PC-3 (cell line): ENCODE measurements at regions not wholly inside any gene's neighbourhood (a gene's known extent, or its start where the extent isn't known, plus 50 kb on each side); places are given as distances from the start of the nearest gene placed in this dataset.

Experiments
- ATAC-seq: fragments of 200-7000 bp; cut with Tn5 transposase; 2 replicates; pipeline ENCODE4 v1.9.1; 2020; ENCODE audit warnings: mild to moderate bottlenecking, moderate library complexity
- BruUV-seq: library from RNA; stranded (reverse); fragments of 400-500 nt; replicated peaks from 2 replicates; lab custom pipeline; 2021; lab: Mats Ljungman, UMichigan
- CTCF ChIA-PET: fragments of 300-600 bp; sonication (Branson Sonifier 250); formaldehyde crosslinking; loops from one replicate; lab custom pipeline; 2022; ENCODE audit warnings: antibody characterized with exemption; lab: Charles Lee
- POLR2A ChIA-PET: fragments of 300-600 bp; sonication (Branson Sonifier 250); formaldehyde crosslinking; loops from one replicate; lab custom pipeline; 2022; ENCODE audit warnings: antibody characterized with exemption; ENCODE audit not compliant: unreplicated experiment; lab: Charles Lee
- DNase-seq: peaks from one replicate; pipeline ENCODE4 v3.0.0-alpha.2; 2015
- H2AFZ ChIP-seq: fragments of 300-600 bp; sonication (generic); 2 replicates; pipeline ENCODE4 v1.6.0; 2016; ENCODE audit warnings: antibody characterized with exemption, low read length
- H3F3A ChIP-seq: fragments of 300-600 bp; sonication (generic); one replicate; pipeline ENCODE4 v1.6.0; 2017; ENCODE audit warnings: antibody characterized with exemption, low read length, control low read depth, mild to moderate bottlenecking; ENCODE audit not compliant: unreplicated experiment
- H3K27ac ChIP-seq: fragments of 300-600 bp; sonication (generic); 2 replicates; pipeline ENCODE4 v1.5.1; 2016; ENCODE audit warnings: mild to moderate bottlenecking, low read length
- H3K27me3 ChIP-seq: fragments of 300-600 bp; sonication (generic); 2 replicates; pipeline ENCODE4 v1.6.1; 2016; ENCODE audit warnings: low read length, mixed read lengths
- H3K36me3 ChIP-seq: fragments of 300-600 bp; sonication (generic); 2 replicates; pipeline ENCODE4 v1.6.1; 2016; ENCODE audit warnings: low read depth, mixed run types, low read length, mixed read lengths
- H3K4me1 ChIP-seq: fragments of 300-600 bp; sonication (generic); 2 replicates; pipeline ENCODE4 v1.5.1; 2016; ENCODE audit warnings: low read length; ENCODE audit not compliant: insufficient read depth
- H3K4me2 ChIP-seq: fragments of 300-600 bp; sonication (generic); 2 replicates; pipeline ENCODE4 v1.6.0; 2016; ENCODE audit warnings: low read length
- H3K4me3 ChIP-seq: fragments of 300-600 bp; sonication (generic); 2 replicates; pipeline ENCODE4 v1.5.1; 2016; ENCODE audit warnings: mild to moderate bottlenecking, low read length, mixed read lengths
- H3K79me2 ChIP-seq: fragments of 300-600 bp; sonication (generic); 2 replicates; pipeline ENCODE4 v1.6.1; 2017; ENCODE audit warnings: low read length, mixed read lengths
- H3K9ac ChIP-seq: fragments of 300-600 bp; sonication (generic); 2 replicates; pipeline ENCODE4 v1.6.0; 2016; ENCODE audit warnings: mild to moderate bottlenecking, low read length
- H3K9me2 ChIP-seq: fragments of 300-600 bp; sonication (generic); replicated peaks from 2 replicates; pipeline ENCODE4 v1.6.1; 2016; ENCODE audit warnings: mixed run types, low read length, mixed read lengths
- H3K9me3 ChIP-seq: fragments of 300-600 bp; sonication (generic); 2 replicates; pipeline ENCODE4 v1.6.1; 2016; ENCODE audit warnings: low read length, mixed read lengths
- H4K20me1 ChIP-seq: fragments of 300-600 bp; sonication (generic); 2 replicates; pipeline ENCODE4 v1.6.1; 2016; ENCODE audit warnings: low read length, mixed read lengths
- CTCF ChIP-seq: fragments of 300-600 bp; sonication (generic); conservative IDR thresholded peaks from 2 replicates; pipeline ENCODE4 v1.5.1; 2017; ENCODE audit warnings: antibody characterized with exemption, low read depth, mild to moderate bottlenecking, low read length
- EZH2 ChIP-seq: fragments of 300-600 bp; sonication (generic); IDR thresholded peaks from one replicate; pipeline ENCODE4 v1.6.1; 2017; ENCODE audit warnings: antibody characterized with exemption, mild to moderate bottlenecking, low read length; ENCODE audit not compliant: unreplicated experiment
- EZH2phosphoT487 ChIP-seq: fragments of 300-600 bp; sonication (generic); IDR thresholded peaks from 2 replicates; pipeline ENCODE4 v1.6.1; 2018; ENCODE audit warnings: mild to moderate bottlenecking, antibody characterized with exemption, low read length, borderline replicate concordance
- intact Hi-C: fragments of 100-400 bp; cut with micrococcal nuclease; formaldehyde crosslinking; loops from 2 replicates; pipeline ENCODE4 v1.9.0; 2023

- H2AFZ ChIP-seq = no peak overlapping the region
- H3K27me3 ChIP-seq = peaks cover 45% of the 10 kb centered on the region
- intact Hi-C loops = no loop called here
- no peaks in the 10 kb centered on the region for H3K79me2 ChIP-seq
- no peak overlapping the region for H3K27ac ChIP-seq
- H3K4me1 ChIP-seq = no peaks in the 10 kb centered on the region
- ATAC-seq = no peak
- no peak overlapping the region for H3K4me2 ChIP-seq
- no peak for DNase-seq
- no peaks in the 10 kb centered on the region for H4K20me1 ChIP-seq
- ChIA-PET CTCF (no interaction called here), POLR2A (no interaction called here)
- no peaks in the 10 kb centered on the region for H3K36me3 ChIP-seq
- BruUV-seq = no TSS peak
- TF ChIP-seq EZH2phosphoT487 (no peak), CTCF (no peak), EZH2 (no peak)
- H3F3A ChIP-seq = no peaks in the 10 kb centered on the region
- no peaks in the 10 kb centered on the region for H3K9me2 ChIP-seq
- no peak overlapping the region for H3K4me3 ChIP-seq
- H3K9me3 ChIP-seq = no peaks in the 10 kb centered on the region
- H3K9ac ChIP-seq = no peak overlapping the region
Observed at GRCh38 chr1:163436140-163436812, 114.5 kb downstream of the NUF2 start.

- no peak overlapping the region for H3K4me3 ChIP-seq
- H4K20me1 ChIP-seq = no peaks in the 10 kb centered on the region
- H3K9me2 ChIP-seq = no peaks in the 10 kb centered on the region
- no peak overlapping the region for H3K9ac ChIP-seq
- no peaks in the 10 kb centered on the region for H3K36me3 ChIP-seq
- H3K4me1 ChIP-seq = no peaks in the 10 kb centered on the region
- H3K9me3 ChIP-seq = no peaks in the 10 kb centered on the region
- H3K79me2 ChIP-seq = no peaks in the 10 kb centered on the region
- intact Hi-C loops = no loop called here
- no peak for TF ChIP-seq EZH2phosphoT487
- no peak for TF ChIP-seq CTCF
- no peak for TF ChIP-seq EZH2
- ChIA-PET CTCF (no interaction called here), POLR2A (no interaction called here)
- no peak for DNase-seq
- no peaks in the 10 kb centered on the region for H3F3A ChIP-seq
- no TSS peak for BruUV-seq
- no peak for ATAC-seq
- no peak overlapping the region for H2AFZ ChIP-seq
- no peak overlapping the region for H3K27ac ChIP-seq
- no peak overlapping the region for H3K4me2 ChIP-seq
- H3K27me3 ChIP-seq = peaks cover 76% of the 10 kb centered on the region
Observed at GRCh38 chr1:163439471-163439870, 117.7 kb downstream of the NUF2 start.

GRCh38 chr1:163440090-163440489, 118.3 kb downstream of the NUF2 start:
- Histone ChIP-seq H2AFZ (no peak overlapping the region), H3F3A (no peaks in the 10 kb centered on the region), H3K4me1 (no peaks in the 10 kb centered on the region), H3K27me3 (peaks cover 81% of the 10 kb centered on the region), H3K79me2 (no peaks in the 10 kb centered on the region), H3K4me2 (no peak overlapping the region), H3K9me3 (no peaks in the 10 kb centered on the region), H3K9ac (no peak overlapping the region), H3K9me2 (no peaks in the 10 kb centered on the region), H3K4me3 (no peak overlapping the region), H4K20me1 (no peaks in the 10 kb centered on the region), H3K36me3 (no peaks in the 10 kb centered on the region), H3K27ac (no peak overlapping the region)
- intact Hi-C loops = no loop called here
- TF ChIP-seq CTCF (no peak), EZH2 (no peak), EZH2phosphoT487 (no peak)
- DNase-seq (no peak), ATAC-seq (no peak)
- ChIA-PET POLR2A (no interaction called here), CTCF (no interaction called here)
- BruUV-seq = no TSS peak
